Retinal pigment epithelial cell (primary cell): ENCODE measurements at regions not wholly inside any gene's neighbourhood (a gene's known extent, or its start where the extent isn't known, plus 50 kb on each side); places are given as distances from the start of the nearest gene placed in this dataset.

Experiments
- DNase-seq: peaks from one replicate; pipeline ENCODE4 v3.0.0-alpha.2; 2010; ENCODE audit warnings: low read depth
- H3K4me3 ChIP-seq: 2 replicates; pipeline ENCODE4 v1.5.1; 2011; ENCODE audit warnings: mild to moderate bottlenecking, low read length, control low read depth, moderate library complexity
- TF ChIP-seq, protein P1 (sequence below): conservative IDR thresholded peaks from 2 replicates; pipeline ENCODE4 v1.5.1; 2011; ENCODE audit warnings: low read depth, low read length, control low read depth, inconsistent platforms

- no peak for DNase-seq
- TF ChIP-seq, protein P1, sequence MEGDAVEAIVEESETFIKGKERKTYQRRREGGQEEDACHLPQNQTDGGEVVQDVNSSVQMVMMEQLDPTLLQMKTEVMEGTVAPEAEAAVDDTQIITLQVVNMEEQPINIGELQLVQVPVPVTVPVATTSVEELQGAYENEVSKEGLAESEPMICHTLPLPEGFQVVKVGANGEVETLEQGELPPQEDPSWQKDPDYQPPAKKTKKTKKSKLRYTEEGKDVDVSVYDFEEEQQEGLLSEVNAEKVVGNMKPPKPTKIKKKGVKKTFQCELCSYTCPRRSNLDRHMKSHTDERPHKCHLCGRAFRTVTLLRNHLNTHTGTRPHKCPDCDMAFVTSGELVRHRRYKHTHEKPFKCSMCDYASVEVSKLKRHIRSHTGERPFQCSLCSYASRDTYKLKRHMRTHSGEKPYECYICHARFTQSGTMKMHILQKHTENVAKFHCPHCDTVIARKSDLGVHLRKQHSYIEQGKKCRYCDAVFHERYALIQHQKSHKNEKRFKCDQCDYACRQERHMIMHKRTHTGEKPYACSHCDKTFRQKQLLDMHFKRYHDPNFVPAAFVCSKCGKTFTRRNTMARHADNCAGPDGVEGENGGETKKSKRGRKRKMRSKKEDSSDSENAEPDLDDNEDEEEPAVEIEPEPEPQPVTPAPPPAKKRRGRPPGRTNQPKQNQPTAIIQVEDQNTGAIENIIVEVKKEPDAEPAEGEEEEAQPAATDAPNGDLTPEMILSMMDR: no peak
- no peak overlapping the region for H3K4me3 ChIP-seq
Measured at GRCh38 chr7:114862406-114862805, 59.5 kb upstream of the MDFIC start.

DNA sequence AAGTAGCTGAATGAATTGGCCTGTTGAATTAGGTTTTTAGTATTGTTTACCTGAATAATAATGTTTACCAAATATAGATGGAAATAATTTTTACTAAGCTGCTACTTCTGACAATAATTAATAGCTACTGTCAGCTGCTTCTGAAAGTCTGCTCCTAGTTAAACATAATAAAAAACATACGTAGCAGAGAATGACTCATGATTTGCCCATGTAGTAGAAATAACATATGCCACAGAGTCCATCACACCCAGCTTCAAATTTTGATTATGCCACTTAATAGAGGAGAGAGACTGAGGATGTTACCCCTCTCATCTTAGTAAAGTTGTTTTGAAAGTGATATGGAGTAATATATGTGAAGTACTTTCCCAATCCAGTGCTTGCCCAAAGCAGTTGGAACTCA lies 57.6 kb upstream of the MDFIC start:
- DNase-seq: no peak
- H3K4me3 ChIP-seq: no peak overlapping the region
- TF ChIP-seq, protein P1: no peak

DNA sequence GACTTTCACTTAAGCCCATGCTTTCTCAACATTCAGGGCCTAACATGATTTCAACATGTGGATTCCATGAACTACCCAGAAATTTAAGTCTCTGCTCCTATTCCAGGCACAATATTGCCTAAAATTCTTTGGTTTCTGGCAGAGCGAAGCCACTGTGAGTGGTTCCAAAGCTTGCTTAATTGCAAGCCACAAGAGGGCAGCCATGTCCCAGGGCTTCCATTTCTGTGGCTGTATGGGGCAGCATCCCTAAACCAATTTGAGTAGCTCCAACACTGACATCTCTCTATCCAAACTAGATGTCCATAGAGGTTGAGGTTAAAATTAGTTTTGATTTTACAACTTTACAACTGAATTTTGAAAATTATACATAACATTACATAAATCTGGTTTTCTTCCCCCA lies 56.3 kb upstream of the MDFIC start:
- DNase-seq: no peak
- H3K4me3 ChIP-seq: no peak overlapping the region
- TF ChIP-seq, protein P1: peak; percentile 81
